C4-2B (cell line): ENCODE measurements at regions not wholly inside any gene's neighbourhood (a gene's known extent, or its start where the extent isn't known, plus 50 kb on each side); places are given as distances from the start of the nearest gene placed in this dataset.

Experiments
- H3K27ac ChIP-seq: fragments of 450-650 bp; 2 replicates; pipeline ENCODE4 v1.5.1; 2017
- ZFX ChIP-seq: fragments of 450-650 bp; IDR thresholded peaks from 2 replicates; pipeline ENCODE4 v1.6.1; 2017
- TF ChIP-seq, protein P1 (sequence below): fragments of 450-650 bp; conservative IDR thresholded peaks from 2 replicates; pipeline ENCODE4 v1.5.1; 2017; ENCODE audit warnings: mild to moderate bottlenecking

DNA sequence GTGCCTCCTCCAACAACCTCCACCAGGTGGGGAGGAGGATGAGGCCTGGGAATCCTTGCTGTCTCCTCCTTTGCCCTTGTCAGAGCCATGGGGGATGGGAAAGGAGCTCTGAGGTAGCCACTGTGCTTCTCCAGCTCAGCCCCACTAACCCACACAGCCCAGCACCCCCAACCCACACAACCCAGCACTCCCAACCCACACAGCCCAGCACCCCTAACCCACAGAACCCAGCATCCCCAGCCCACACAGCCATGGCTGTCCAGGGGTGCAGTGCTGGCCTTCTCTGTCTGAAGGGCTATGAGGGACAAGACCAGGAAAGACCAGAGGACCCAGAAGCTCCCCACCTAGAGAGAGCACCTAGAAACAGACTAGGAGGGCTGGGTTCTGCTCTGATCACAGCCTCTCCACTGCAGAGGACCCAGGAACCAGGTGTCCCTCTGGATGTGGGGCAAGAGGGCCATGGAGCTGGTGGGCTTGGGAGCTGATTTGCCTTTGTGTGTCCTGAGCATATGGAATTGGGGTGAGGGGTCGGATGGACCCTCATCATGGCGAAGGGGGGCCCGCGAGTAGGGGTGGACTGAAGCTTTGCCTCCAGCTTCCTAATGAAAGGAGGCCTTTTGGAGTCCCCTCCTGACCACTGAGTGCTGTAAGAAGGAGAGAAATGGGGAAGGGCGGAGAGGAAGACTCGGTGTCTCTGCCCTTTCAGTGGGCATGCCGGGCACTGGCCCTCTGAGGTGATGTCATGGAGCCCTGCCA lies 117.6 kb upstream of the THY1 start:
- no peak for TF ChIP-seq ZFX
- TF ChIP-seq, protein P1, sequence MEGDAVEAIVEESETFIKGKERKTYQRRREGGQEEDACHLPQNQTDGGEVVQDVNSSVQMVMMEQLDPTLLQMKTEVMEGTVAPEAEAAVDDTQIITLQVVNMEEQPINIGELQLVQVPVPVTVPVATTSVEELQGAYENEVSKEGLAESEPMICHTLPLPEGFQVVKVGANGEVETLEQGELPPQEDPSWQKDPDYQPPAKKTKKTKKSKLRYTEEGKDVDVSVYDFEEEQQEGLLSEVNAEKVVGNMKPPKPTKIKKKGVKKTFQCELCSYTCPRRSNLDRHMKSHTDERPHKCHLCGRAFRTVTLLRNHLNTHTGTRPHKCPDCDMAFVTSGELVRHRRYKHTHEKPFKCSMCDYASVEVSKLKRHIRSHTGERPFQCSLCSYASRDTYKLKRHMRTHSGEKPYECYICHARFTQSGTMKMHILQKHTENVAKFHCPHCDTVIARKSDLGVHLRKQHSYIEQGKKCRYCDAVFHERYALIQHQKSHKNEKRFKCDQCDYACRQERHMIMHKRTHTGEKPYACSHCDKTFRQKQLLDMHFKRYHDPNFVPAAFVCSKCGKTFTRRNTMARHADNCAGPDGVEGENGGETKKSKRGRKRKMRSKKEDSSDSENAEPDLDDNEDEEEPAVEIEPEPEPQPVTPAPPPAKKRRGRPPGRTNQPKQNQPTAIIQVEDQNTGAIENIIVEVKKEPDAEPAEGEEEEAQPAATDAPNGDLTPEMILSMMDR: no peak
- H3K27ac ChIP-seq: no peak overlapping the region

DNA sequence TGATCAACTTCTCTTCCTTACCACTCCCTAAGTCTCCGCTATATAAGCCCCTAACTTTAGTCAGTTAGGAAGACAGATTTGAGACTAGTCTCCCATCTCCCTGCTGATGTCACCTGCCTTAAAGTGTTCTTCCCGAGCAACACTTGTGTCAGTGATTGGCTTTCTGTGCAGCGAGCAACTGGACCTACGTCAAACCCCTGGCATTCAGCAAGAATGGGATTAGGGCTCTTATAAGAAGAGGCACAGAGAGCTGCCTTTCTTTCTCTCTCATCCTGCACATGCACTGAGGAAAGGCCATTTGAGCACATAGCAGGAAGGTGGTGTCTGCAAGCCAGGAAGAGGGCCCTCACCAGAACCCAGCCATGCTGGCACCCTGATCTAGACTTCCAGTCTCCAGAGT lies 116.6 kb upstream of the THY1 start:
- no peak overlapping the region for H3K27ac ChIP-seq
- TF ChIP-seq ZFX: no peak
- TF ChIP-seq, protein P1: no peak

DNA sequence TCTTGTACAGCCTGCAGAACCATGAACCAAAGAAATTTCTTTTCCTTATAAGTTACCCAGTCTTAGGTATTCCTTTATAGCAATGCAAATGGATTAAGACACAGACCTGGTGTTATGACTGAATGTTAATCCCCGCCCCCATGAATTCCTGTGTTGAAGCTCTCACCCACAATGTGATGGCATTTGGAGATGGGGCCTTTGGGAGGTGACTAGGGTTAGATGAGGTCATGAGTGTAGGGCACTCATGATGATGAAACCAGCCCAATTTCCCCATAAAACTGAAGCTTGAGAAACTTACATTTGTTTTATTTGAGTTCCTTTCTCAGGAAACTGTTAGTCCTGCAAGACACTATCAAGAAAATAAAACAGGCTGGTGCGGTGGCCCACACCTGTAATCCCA lies 115.8 kb upstream of the THY1 start:
- TF ChIP-seq ZFX: no peak
- TF ChIP-seq, protein P1: no peak
- no peak overlapping the region for H3K27ac ChIP-seq

DNA sequence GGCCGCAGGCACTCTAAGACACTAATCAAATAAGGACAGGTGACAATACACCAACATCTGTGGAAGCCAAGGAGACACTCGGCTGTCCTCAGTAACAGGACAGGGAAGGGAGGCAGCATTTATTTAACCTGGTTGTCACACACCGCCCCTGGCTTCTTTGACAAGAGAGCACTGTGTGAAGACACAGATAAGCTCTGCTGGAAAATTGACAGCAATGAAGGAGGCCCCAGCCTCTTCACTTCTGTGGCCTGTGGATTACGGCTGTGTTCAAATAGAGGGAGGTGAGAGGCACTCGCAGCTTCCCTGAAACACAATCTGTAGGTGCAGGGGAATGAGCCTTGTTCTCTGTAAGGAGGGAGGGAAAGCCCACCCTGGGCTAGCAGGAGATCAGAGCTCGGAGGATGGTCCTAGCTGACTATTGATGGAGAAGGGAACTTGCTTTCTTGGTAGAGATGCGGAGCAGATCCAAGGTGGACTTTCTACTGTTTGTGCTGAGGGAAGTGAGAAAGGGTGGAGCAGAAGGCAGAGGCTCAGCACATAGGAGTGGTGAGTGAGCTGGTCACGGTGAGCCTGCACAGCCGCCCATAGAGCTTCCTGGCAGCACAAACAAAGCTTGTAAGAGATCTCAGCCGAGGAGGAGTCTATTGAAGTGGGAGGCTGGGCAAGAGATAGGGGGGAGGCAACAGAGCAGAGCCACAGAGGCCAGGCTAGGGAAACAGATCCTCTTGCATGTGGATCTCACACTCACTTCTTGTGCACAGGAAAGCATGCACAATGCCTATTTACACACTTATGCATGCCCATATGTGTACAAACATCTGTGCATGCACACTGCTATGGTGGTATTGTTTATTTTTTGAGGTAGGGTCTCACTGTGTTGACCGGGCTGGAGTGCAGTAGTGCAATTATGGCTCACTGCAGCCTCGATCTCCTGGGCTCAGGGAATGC lies 114.6 kb upstream of the THY1 start:
- H3K27ac ChIP-seq: no peak overlapping the region

DNA sequence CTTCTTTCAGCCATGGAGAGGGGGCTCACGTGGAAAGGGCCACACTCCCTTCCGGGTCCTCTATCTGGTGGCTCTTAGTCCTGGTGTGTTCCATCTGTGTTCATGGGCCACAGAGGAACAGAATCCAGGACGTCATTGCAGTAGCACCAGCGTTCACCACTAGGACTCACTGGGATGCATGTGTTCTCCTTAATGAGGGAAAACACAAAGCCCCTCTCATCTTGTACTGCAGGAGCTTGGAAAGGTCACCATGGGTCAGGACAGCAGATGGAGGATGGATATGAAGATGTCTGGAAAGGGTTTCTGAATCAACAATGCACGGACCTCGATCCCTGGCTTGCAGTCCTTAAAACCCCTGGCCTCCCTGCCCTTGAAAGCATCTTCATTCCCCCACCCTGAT lies 113.8 kb upstream of the THY1 start:
- no peak overlapping the region for H3K27ac ChIP-seq
- TF ChIP-seq, protein P1: no peak
- no peak for TF ChIP-seq ZFX

More for the DNA sequence above, 114.6 kb upstream of the THY1 start:
- no peak for TF ChIP-seq ZFX
- TF ChIP-seq, protein P1: no peak

DNA sequence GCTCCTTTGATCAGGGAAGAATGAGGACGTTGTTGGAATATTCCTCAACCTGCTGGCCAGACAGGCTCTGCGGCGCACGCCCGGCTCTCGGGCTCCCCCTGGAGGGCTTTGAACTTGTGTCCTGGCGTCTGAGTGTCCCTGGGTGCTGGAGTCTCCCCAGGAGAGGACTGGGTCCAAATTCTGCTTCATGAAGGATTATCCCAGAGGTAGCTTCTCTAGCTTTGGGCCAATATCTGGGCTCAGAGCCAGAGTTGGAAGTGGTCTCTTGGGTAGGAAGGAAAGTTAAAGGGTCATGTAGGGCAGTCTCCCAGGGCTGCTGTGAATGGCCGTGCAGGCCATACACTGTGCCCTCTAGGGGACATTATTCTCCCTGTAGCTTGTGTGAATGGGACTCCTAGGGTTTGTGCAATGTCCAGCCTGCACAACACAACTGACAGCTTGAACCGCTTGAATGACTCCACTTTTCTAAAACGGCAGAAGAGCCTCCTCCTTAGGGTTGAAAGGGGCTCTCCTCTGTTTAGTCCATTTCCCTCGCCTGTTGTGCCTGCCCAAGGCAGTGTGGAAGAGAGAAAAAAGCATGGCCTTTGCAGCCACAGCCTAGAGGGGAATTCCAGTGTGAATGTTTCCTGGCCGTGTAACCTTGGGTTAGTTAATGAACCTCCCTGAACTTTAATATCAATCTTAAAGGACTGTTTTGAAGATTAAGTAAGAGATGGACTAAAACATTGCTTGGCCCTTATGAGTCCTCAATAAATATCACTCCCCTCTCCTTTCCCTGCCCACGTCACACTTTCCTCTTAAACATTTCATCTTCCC lies 111.2 kb upstream of the THY1 start:
- TF ChIP-seq, protein P1: peak; percentile 99
- TF ChIP-seq ZFX: no peak
- H3K27ac ChIP-seq: no peak overlapping the region
